Dermis blood vessel endothelial cell (primary cell): ENCODE measurements at regions not wholly inside any gene's neighbourhood (a gene's known extent, or its start where the extent isn't known, plus 50 kb on each side); places are given as distances from the start of the nearest gene placed in this dataset.
"Not testable (repeated sequence)": the region's sequence is repeated elsewhere in the genome, so short reads cannot be mapped to it uniquely, and the experiment has no call there.

Experiments
- DNase-seq: peaks from one replicate; pipeline ENCODE4 v3.0.0; 2010

GRCh38 chr9:71587576-71588362 lies 180.5 kb downstream of the CEMIP2 start:
- no peak for DNase-seq

GRCh38 chr9:71583792-71584191 lies 184.5 kb downstream of the CEMIP2 start:
- DNase-seq: no peak

- DNase-seq: no peak
These were observed 186.0 kb downstream of the CEMIP2 start for GRCh38 chr9:71582347-71582746.

GRCh38 chr9:71581101-71581500 lies 187.2 kb downstream of the CEMIP2 start:
- no peak for DNase-seq

- no peak for DNase-seq
These were observed 197.1 kb downstream of the CEMIP2 start for GRCh38 chr9:71571186-71571585.

- DNase-seq: no peak
These were observed 200.4 kb downstream of the CEMIP2 start for GRCh38 chr9:71567890-71568289.

- no peak for DNase-seq
These were observed 206.2 kb downstream of the CEMIP2 start for GRCh38 chr9:71562140-71562539.

DNA sequence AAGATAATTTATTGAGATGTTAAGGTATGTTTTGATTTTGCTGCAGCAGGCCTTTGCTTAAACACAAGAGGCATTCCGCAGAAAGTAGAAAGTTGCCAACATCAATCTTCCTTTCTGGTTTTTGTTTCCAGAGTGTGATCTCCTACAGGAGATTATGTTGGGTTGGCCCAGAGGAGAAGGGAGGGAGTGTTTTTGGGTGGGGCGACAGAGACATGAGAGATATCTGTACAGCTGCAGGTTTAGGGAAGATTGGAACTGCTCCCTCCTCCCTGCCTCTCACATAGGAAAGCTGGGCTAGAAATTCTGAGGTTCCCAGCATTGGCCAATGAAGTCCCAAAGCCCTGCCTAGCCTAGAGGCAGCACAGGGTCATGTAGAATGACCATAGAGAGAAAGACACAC lies 211.0 kb downstream of the CEMIP2 start:
- no peak for DNase-seq

DNA sequence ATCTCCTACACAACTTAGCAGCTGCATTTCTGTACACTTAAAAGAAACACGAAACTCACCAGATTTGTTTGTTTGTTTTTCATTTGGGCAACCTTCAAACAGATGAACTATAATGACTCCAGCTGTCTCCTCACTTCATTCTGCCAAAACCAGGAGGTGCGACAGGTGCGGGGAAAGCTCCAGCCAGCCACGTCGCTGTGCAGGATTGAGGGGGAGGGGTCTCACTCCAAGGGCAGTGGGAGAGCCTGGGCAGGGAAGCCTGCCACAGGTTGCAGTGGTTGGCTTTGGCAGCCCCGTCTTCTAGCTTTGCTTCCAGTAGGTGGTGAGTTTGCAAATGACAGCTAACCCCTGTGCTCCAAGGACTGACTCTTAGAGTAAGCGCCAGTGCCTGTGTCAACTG lies 215.8 kb downstream of the CEMIP2 start:
- DNase-seq: no peak

GRCh38 chr9:71549023-71549422 lies 219.3 kb downstream of the CEMIP2 start:
- DNase-seq: no peak

GRCh38 chr9:71544464-71544863 lies 223.8 kb downstream of the CEMIP2 start:
- no peak for DNase-seq

DNA sequence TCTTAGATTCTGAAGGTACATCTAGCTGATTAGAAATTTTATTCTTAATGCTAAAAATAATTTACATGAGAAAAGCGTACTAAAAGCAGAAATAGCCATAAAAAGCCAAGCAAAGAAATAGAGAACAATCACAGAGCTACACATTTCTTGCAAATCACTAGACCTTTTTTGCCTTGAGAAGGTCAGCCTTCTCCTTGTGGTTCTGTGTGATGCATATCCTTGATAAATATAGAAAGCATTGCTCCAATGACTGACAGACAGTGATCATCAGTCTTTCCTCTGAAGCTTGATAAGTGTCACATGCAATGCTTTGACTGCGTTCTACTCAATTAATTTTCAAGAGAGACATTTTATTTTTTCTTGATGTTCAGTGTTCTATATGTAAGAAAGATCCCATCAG lies 226.9 kb downstream of the CEMIP2 start:
- no peak for DNase-seq

GRCh38 chr9:71524996-71525580 lies 243.2 kb downstream of the CEMIP2 start:
- no peak for DNase-seq

GRCh38 chr9:71524516-71524915 lies 243.8 kb downstream of the CEMIP2 start:
- no peak for DNase-seq

- DNase-seq: no peak
These were observed 247.2 kb downstream of the CEMIP2 start for GRCh38 chr9:71521132-71521531.

DNA sequence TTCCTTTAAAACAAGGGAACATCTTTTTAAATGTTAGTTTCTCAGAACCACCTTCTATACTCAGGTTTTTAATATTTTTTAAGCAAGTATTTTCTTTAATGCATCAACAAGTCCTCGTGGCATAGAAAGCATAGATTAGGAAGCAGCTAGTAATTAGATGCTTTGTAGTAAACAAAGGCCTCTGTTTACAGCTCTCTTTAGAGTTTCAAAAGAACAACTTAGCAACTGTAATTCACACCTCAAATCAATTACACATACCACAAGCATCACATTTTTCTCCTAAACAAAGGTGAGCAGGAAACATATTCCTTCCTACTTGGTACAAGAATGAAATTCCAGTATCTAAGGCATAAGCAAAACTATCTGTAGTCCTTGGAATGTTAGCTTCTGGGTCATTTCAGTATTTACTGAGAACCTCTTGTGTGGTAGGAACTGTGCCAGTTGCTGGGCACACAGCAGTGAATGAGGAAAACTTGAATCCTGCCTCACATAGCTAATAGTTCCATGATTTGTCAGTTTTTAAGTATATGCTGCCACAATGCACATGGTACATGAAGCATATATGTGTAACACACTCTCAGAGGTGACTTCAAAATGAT lies 249.1 kb downstream of the CEMIP2 start:
- no peak for DNase-seq

GRCh38 chr9:71518045-71518827 lies 250.1 kb downstream of the CEMIP2 start:
- no peak for DNase-seq

DNA sequence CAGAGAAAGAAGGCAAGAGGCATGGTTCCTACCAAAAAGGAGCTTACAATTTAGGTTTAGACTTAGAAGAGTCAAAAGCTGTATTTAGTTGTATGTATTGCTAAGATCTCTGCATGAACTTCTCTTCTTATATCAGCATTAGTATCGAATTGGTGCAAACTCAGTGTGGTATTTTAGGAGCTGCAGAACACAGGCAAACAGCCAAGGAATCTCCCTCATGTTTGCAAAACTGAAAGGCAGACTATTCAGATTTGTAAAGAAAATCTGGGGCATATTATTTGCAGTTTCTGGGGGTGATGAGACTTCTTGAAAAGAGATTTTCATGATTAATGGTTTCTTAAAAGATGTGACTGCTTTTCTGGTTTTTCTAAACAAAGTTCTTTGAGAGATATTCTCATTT lies 252.7 kb downstream of the CEMIP2 start:
- DNase-seq: no peak

GRCh38 chr9:71515107-71515506 lies 253.2 kb downstream of the CEMIP2 start:
- no peak for DNase-seq

DNA sequence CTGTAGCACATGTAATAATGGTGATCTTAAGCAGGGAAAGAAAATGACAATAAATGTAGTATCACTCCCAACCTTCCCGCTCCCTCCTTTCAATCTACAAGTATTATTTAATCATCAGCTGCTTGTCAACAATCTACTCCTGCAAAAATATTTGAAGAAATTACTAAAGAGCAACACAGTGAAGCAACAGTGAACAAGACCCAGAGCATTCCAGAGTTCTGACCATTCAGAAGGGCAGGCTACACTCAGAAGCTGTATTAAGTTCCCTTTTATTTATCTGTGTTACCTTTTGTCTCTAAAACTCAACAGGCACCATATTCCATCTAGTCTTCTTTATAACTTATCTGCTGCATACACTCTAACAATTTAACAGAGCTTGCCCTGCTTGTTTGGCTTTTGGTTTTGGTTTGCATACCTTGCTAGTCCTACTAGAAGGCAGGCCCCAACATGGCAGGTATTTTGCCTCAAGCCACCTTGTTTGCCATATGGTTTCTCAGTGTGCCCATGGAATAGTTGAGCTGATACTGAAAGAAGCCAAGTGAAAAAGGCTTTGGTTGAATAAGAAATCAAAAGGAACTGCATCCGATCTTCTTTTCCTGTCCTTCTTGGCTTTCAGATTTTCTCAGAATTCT lies 253.9 kb downstream of the CEMIP2 start:
- no peak for DNase-seq

- DNase-seq: no peak
These were observed 259.3 kb downstream of the CEMIP2 start for GRCh38 chr9:71509054-71509453.

DNA sequence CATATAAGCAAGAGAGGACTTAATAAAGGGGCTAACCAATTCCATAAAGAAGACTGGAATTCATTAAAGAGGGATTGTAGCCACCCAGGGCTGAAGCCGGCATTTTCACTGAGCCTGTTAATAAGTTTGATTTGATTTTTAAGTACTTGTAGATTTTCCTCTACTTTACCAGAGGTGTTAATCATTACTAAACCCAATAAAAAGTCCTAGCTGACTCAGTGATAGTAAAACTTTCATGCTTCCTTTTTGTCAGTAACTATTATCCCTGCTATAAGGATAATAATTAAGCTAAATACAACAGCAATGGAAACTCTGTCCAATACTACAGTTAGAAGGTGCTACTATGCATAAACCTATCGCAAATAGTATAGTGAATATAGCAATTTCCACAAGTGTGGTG lies 260.2 kb downstream of the CEMIP2 start:
- not testable (repeated sequence) for DNase-seq

GRCh38 chr9:71506821-71507220 lies 261.5 kb downstream of the CEMIP2 start:
- no peak for DNase-seq
